GM12892 (cell line): ENCODE measurements at regions not wholly inside any gene's neighbourhood (a gene's known extent, or its start where the extent isn't known, plus 50 kb on each side); places are given as distances from the start of the nearest gene placed in this dataset.

ENCODE experiments used
- POLR2A ChIP-seq: IDR thresholded peaks from 2 replicates; pipeline ENCODE4 v1.6.1; 2011; ENCODE audit warnings: low read depth, low read length, control low read depth
- POLR2AphosphoS5 ChIP-seq: IDR thresholded peaks from 2 replicates; pipeline ENCODE4 v1.6.1; 2011; ENCODE audit warnings: low read depth, low read length, control low read depth

DNA sequence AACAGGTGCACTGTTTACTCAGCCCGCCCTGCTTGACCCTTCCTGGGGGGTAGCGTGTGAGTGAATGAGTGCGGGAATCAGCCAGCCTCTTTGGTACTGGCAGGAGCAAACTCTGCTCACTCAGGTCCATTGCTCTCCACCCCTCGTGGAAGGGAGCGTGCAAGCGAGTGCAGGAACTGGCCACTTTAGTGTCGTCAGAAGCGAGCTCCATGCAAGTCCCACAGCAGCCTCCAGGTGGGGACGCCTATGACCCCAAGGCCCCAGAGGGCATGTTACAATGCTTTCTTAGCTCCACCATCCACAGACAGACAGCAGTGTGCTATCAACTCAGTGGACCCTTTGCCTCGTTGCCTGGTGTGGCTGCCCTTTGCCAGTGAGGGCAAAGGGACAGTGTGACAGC, 1025.1 kb upstream of the CDH8 start:
- no peak for TF ChIP-seq POLR2AphosphoS5
- no peak for TF ChIP-seq POLR2A
